ENCODE measurements at regions not wholly inside any gene's neighbourhood (a gene's known extent, or its start where the extent isn't known, plus 50 kb on each side); places are given as distances from the start of the nearest gene placed in this dataset.

- TF ChIP-seq RARB (CRISPR knock-in tag; IDR thresholded peaks at IDR 0.05) (no peak), ESRRG (CRISPR knock-in tag; IDR thresholded peaks at IDR 0.05) (no peak), PATZ1 (CRISPR knock-in tag; IDR thresholded peaks at IDR 0.05; ENCODE audit: borderline replicate concordance) (no peak), ZFP3 (CRISPR knock-in tag; IDR thresholded peaks at IDR 0.05) (no peak), CREB5 (CRISPR knock-in tag; IDR thresholded peaks at IDR 0.05; ENCODE audit: low read depth) (no peak), ZFP30 (CRISPR knock-in tag; IDR thresholded peaks at IDR 0.05) (no peak)
These were observed 231.4 kb upstream of the ZEB2 start for GRCh38 chr2:144751142-144751905.
